HCT116 (cell line): ENCODE measurements at regions not wholly inside any gene's neighbourhood (a gene's known extent, or its start where the extent isn't known, plus 50 kb on each side); places are given as distances from the start of the nearest gene placed in this dataset.

Source experiments
- ATAC-seq: fragments of 200-7000 bp; cut with Tn5 transposase; 2 replicates; pipeline ENCODE4 v1.9.1; 2020; ENCODE audit warnings: mild to moderate bottlenecking, moderate library complexity
- BruUV-seq: library from RNA; stranded (reverse); fragments of 400-500 nt; replicated peaks from 2 replicates; lab custom pipeline; 2021; lab: Mats Ljungman, UMichigan
- CTCF ChIA-PET: fragments of 300-600 bp; sonication (Branson Sonifier 250); formaldehyde crosslinking; loops from one replicate; lab custom pipeline; 2021; ENCODE audit warnings: antibody characterized with exemption; lab: Charles Lee
- POLR2A ChIA-PET: fragments of 300-600, 350-600 bp; sonication (Branson Sonifier 250); formaldehyde crosslinking; loops from one replicate; lab custom pipeline; 2021; ENCODE audit warnings: antibody characterized with exemption; lab: Charles Lee
- RAD21 ChIA-PET, 2 experiments: fragments of 300-600 bp; sonication (Branson Sonifier 250); formaldehyde crosslinking; loops; one replicate each; lab custom pipeline; 2023; ENCODE audit warnings: low total read pairs in 2 of 2; ENCODE audit not compliant: uncharacterized antibody in 2 of 2, unreplicated experiment in 2 of 2, low non-redundant PET in 1 of 2; lab: Charles Lee
- DNase-seq: peaks from one replicate; pipeline ENCODE4 v3.0.0-alpha.2; 2010; ENCODE audit warnings: low read depth, low spot score
- H2AFZ ChIP-seq: fragments of 200-600 bp; shearing (Covaris generic), sonication (generic); 2 replicates; pipeline ENCODE4 v1.6.1; 2017; ENCODE audit warnings: low read depth, mixed run types, mixed read lengths, antibody characterized with exemption, low read length; ENCODE audit not compliant: poor library complexity, severe bottlenecking
- H3K27ac ChIP-seq: 2 replicates; pipeline ENCODE4 v1.5.1; 2012; ENCODE audit warnings: low read depth, low read length
- H3K27me3 ChIP-seq: fragments of 200-600 bp; sonication (generic); 2 replicates; pipeline ENCODE4 v1.6.1; 2016; ENCODE audit warnings: mixed run types, low read length, mixed read lengths; ENCODE audit not compliant: insufficient read depth
- H3K36me3 ChIP-seq, 2 experiments: fragments of 200-500 bp in 1 of 2; fragments of 200-600 bp in 1 of 2; sonication (Bioruptor generic) in 1 of 2; sonication (generic) in 1 of 2; 2 replicates each; pipeline versions ENCODE4 v1.5.1 to v1.6.1; 2014 to 2016; ENCODE audit warnings: low read length in 2 of 2, inconsistent platforms in 1 of 2, mixed read lengths in 1 of 2, mixed run types in 1 of 2; ENCODE audit not compliant: insufficient read depth in 2 of 2, control insufficient read depth in 1 of 2
- H3K4me1 ChIP-seq, 2 experiments: fragments of 200-600 bp in 1 of 2; sonication (generic) in 1 of 2; 2 replicates each; pipeline versions ENCODE4 v1.5.1 to v1.6.1; 2012 to 2017; ENCODE audit warnings: low read length in 2 of 2, inconsistent platforms in 1 of 2, mild to moderate bottlenecking in 1 of 2, mixed read lengths in 1 of 2, mixed run types in 1 of 2, moderate library complexity in 1 of 2; ENCODE audit not compliant: insufficient read depth in 2 of 2, control insufficient read depth in 1 of 2
- H3K4me2 ChIP-seq: fragments of 200-600 bp; sonication (generic); 2 replicates; pipeline ENCODE4 v1.6.1; 2017; ENCODE audit warnings: mixed run types, low read length, mixed read lengths
- H3K4me3 ChIP-seq, 2 experiments: fragments of 200-600 bp in 1 of 2; sonication (generic) in 1 of 2; replicated peaks in 1 of 2; 2 replicates each; pipeline ENCODE4 v1.5.1; 2011 to 2016; ENCODE audit warnings: low read length in 2 of 2, control low read depth in 1 of 2, low read depth in 1 of 2, mild to moderate bottlenecking in 1 of 2, mixed read lengths in 1 of 2, mixed run types in 1 of 2
- H3K79me2 ChIP-seq: fragments of 200-600 bp; sonication (generic); 2 replicates; pipeline ENCODE4 v1.6.1; 2017; ENCODE audit warnings: mild to moderate bottlenecking, mixed run types, low read length, moderate library complexity, mixed read lengths; ENCODE audit not compliant: insufficient read depth
- H3K9ac ChIP-seq: fragments of 200-600 bp; sonication (generic); 2 replicates; pipeline ENCODE4 v1.6.1; 2016; ENCODE audit warnings: low read length, mixed read lengths
- H3K9me2 ChIP-seq: fragments of 200-600 bp; sonication (generic), shearing (Covaris generic); 2 replicates; pipeline ENCODE4 v1.6.1; 2017; ENCODE audit warnings: mixed run types, mild to moderate bottlenecking, moderate library complexity; ENCODE audit not compliant: insufficient read depth
- H3K9me3 ChIP-seq, 2 experiments: fragments of 200-500 bp in 1 of 2; fragments of 200-600 bp in 1 of 2; sonication (Bioruptor generic) in 1 of 2; sonication (generic) in 1 of 2; 2 replicates each; pipeline ENCODE4 v1.6.1; 2014 to 2017; ENCODE audit warnings: low read length in 2 of 2, mixed read lengths in 2 of 2, inconsistent platforms in 1 of 2, low read depth in 1 of 2, mild to moderate bottlenecking in 1 of 2, mixed run types in 1 of 2, moderate library complexity in 1 of 2; ENCODE audit not compliant: control insufficient read depth in 1 of 2, insufficient read depth in 1 of 2
- H4K20me1 ChIP-seq: fragments of 200-600 bp; sonication (generic), shearing (Covaris generic); 2 replicates; pipeline ENCODE4 v1.6.1; 2017; ENCODE audit warnings: mixed run types, mild to moderate bottlenecking, moderate library complexity; ENCODE audit not compliant: insufficient read depth
- CEBPB ChIP-seq: IDR thresholded peaks from 2 replicates; pipeline ENCODE4 v1.6.1; 2012; ENCODE audit warnings: low read depth
- EGR1 ChIP-seq: IDR thresholded peaks from 2 replicates; pipeline ENCODE4 v1.6.1; 2012; ENCODE audit warnings: low read depth
- ELF1 ChIP-seq: IDR thresholded peaks from 2 replicates; pipeline ENCODE4 v1.6.1; 2012; ENCODE audit warnings: low read depth, borderline replicate concordance
- EZH2 ChIP-seq: fragments of 200-600 bp; sonication (generic); IDR thresholded peaks from 2 replicates; pipeline ENCODE4 v1.6.1; 2017; ENCODE audit warnings: antibody characterized with exemption, mixed run types
- JUND ChIP-seq: IDR thresholded peaks from 2 replicates; pipeline ENCODE4 v1.6.1; 2012
- MAX ChIP-seq: IDR thresholded peaks from 2 replicates; pipeline ENCODE4 v1.6.1; 2012
- POLR2A ChIP-seq: IDR thresholded peaks from 2 replicates; pipeline ENCODE4 v1.7.0; 2011; ENCODE audit warnings: borderline replicate concordance; ENCODE audit not compliant: insufficient read depth, insufficient read length; ENCODE audit errors: extremely low read depth
- YY1 ChIP-seq: IDR thresholded peaks from 2 replicates; pipeline ENCODE4 v1.6.1; 2011; ENCODE audit warnings: low read length, low read depth, moderate library complexity, mild to moderate bottlenecking; ENCODE audit not compliant: insufficient replicate concordance; ENCODE audit errors: extremely low read depth
- ZFX ChIP-seq: fragments of 450-650 bp; IDR thresholded peaks from 2 replicates; pipeline ENCODE4 v1.6.1; 2017
- intact Hi-C: fragments of 100-400 bp; cut with micrococcal nuclease; formaldehyde crosslinking; loops from 2 replicates; pipeline ENCODE4 v1.10.0; 2022
- TF ChIP-seq, protein P1 (sequence below): IDR thresholded peaks from 2 replicates; pipeline ENCODE4 v1.6.1; 2012

DNA sequence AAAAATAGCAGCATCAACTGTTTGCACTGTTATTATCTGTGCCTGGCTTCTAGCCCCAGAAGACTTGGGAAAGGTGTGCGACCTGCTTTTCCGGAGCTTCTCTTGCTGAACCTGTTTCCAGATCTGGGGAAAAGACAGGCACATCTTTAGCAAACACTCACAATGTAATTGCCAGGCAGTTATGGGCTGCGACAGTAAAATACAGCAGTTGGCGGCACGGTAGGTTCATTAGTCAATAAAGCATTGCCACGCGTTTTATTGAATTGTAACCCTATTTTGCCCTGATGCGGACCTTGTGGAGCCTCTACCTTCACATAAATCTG is 223.7 kb upstream of the TSHZ3 start:
- H3K27me3 ChIP-seq = no peaks in the 10 kb centered on the region
- no peak for ATAC-seq
- H3K4me3 ChIP-seq = no peak overlapping the region
- no TSS peak for BruUV-seq
- ChIA-PET CTCF (no interaction called here), RAD21 (no interaction called here), POLR2A (no interaction called here)
- H2AFZ ChIP-seq = no peak overlapping the region
- no peak overlapping the region for H3K27ac ChIP-seq
- H3K9ac ChIP-seq = no peak overlapping the region
- no peak for DNase-seq
- peaks cover 14 to 30% of the 10 kb centered on the region in 2 experiments; a peak in 2 of 4 replicates for H3K9me3 ChIP-seq
- TF ChIP-seq, protein P1, sequence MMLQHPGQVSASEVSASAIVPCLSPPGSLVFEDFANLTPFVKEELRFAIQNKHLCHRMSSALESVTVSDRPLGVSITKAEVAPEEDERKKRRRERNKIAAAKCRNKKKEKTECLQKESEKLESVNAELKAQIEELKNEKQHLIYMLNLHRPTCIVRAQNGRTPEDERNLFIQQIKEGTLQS = no peak
- TF ChIP-seq EGR1 (no peak), CEBPB (no peak), EZH2 (no peak)
- no peaks in the 10 kb centered on the region for H4K20me1 ChIP-seq
- H3K9me2 ChIP-seq = no peaks in the 10 kb centered on the region
- no peaks in the 10 kb centered on the region for H3K79me2 ChIP-seq
- H3K4me2 ChIP-seq = no peak overlapping the region
- intact Hi-C loops = no loop called here
- no peaks in the 10 kb centered on the region for H3K36me3 ChIP-seq
- H3K4me1 ChIP-seq = no peaks in the 10 kb centered on the region

DNA sequence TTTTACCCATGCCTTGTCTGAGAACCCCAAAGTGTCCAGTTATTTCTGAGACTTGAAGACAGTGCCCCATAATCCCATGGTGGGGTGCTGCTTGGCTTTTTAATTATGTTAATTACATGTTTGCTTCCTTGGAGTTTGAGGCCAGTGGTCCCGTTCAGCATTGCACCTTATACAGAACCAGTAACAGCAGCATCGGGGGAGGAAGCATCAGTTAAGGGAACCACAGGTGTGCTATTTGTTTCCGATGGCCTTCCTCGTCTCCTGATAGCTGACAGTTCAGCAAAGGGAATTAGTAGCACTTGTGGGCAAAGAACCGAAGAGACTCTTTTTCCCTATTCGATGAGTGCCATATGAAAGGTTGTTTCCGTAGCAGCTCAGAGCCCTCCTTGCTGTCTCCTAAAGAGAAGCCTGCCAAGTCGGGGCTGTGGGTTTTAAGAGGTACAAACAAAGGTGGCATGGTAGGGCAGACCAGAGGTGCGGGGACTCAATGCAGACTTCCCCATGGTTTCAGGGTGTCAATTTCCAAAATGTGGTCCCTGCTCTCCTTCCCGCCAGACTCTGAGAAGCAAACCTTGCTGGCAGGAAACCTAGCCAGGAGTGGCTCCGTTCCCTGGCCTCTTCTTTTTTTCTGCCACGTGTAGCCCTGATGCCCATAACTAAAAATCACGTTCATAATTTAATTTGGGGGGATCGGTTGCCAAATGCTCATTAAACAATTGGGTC is 225.2 kb upstream of the TSHZ3 start:
- Histone ChIP-seq H4K20me1 (no peaks in the 10 kb centered on the region), H3K36me3 (no peaks in the 10 kb centered on the region), H3K9me2 (no peaks in the 10 kb centered on the region), H2AFZ (no peak overlapping the region), H3K27ac (no peak overlapping the region), H3K4me3 (no peak overlapping the region), H3K9ac (no peak overlapping the region), H3K27me3 (no peaks in the 10 kb centered on the region), H3K4me1 (no peaks in the 10 kb centered on the region), H3K4me2 (no peak overlapping the region), H3K79me2 (no peaks in the 10 kb centered on the region), H3K9me3 (peaks cover 14 to 38% of the 10 kb centered on the region in 2 experiments; a peak in 3 of 4 replicates)
- intact Hi-C loops = no loop called here
- ChIA-PET CTCF (no interaction called here), POLR2A (no interaction called here), RAD21 (no interaction called here)
- DNase-seq (no peak), ATAC-seq (no peak)
- no peak for TF ChIP-seq MAX
- TF ChIP-seq JUND = no peak
- TF ChIP-seq POLR2A = no peak
- no peak for TF ChIP-seq EZH2
- TF ChIP-seq YY1 = no peak
- no peak for TF ChIP-seq ELF1
- TF ChIP-seq ZFX = no peak
- no TSS peak for BruUV-seq
